Neural progenitor cell (in vitro differentiated cells): ENCODE measurements at regions not wholly inside any gene's neighbourhood (a gene's known extent, or its start where the extent isn't known, plus 50 kb on each side); places are given as distances from the start of the nearest gene placed in this dataset.

Experiments used
- DNase-seq: peaks from one replicate; pipeline ENCODE4 v3.0.0-alpha.2; 2016; ENCODE audit warnings: low spot score
- H2AFZ ChIP-seq: fragments of 200-600 bp; sonication (generic); replicated peaks from 2 replicates; pipeline ENCODE4 v1.6.1; 2016; ENCODE audit warnings: antibody characterized with exemption
- H3F3A ChIP-seq: fragments of 200-600 bp; sonication (generic); 2 replicates; pipeline ENCODE4 v1.6.1; 2016; ENCODE audit warnings: antibody characterized with exemption, low read depth
- H3K27ac ChIP-seq: fragments of 200-600 bp; sonication (generic); 2 replicates; pipeline ENCODE4 v1.5.1; 2016; ENCODE audit warnings: mild to moderate bottlenecking
- H3K27me3 ChIP-seq: fragments of 200-600 bp; sonication (generic); 2 replicates; pipeline ENCODE4 v1.6.1; 2016; ENCODE audit warnings: mild to moderate bottlenecking, moderate library complexity
- H3K36me3 ChIP-seq: fragments of 200-600 bp; sonication (generic); 2 replicates; pipeline ENCODE4 v1.5.1; 2016
- H3K4me1 ChIP-seq: fragments of 200-600 bp; sonication (generic); 2 replicates; pipeline ENCODE4 v1.6.1; 2016; ENCODE audit warnings: mixed run types
- H3K4me2 ChIP-seq: fragments of 200-600 bp; sonication (generic); 2 replicates; pipeline ENCODE4 v1.6.1; 2016
- H3K4me3 ChIP-seq: fragments of 200-600 bp; sonication (generic); 2 replicates; pipeline ENCODE4 v1.5.1; 2016
- H3K79me2 ChIP-seq: fragments of 200-600 bp; sonication (generic); 2 replicates; pipeline ENCODE4 v1.6.1; 2016; ENCODE audit warnings: low read depth
- H3K9ac ChIP-seq: fragments of 200-600 bp; sonication (generic); 2 replicates; pipeline ENCODE4 v1.6.1; 2016
- H3K9me3 ChIP-seq: fragments of 200-600 bp; sonication (generic); 2 replicates; pipeline ENCODE4 v1.5.1; 2016; ENCODE audit warnings: low read depth
- H4K20me1 ChIP-seq: fragments of 200-600 bp; sonication (generic); 2 replicates; pipeline ENCODE4 v1.6.1; 2016; ENCODE audit warnings: low read depth
- H3K27ac Mint-ChIP-seq: 3 replicates; pipeline ENCODE4 v1.8.0; 2021; ENCODE audit warnings: mixed read lengths
- H3K27me3 Mint-ChIP-seq: 2 replicates; pipeline ENCODE4 v1.8.0; 2022; ENCODE audit warnings: low read depth, mild to moderate bottlenecking, inconsistent platforms, moderate library complexity, mixed read lengths; ENCODE audit not compliant: insufficient read depth
- H3K36me3 Mint-ChIP-seq: 3 replicates; pipeline ENCODE4 v1.8.0; 2021; ENCODE audit warnings: mixed read lengths
- H3K4me1 Mint-ChIP-seq: 3 replicates; pipeline ENCODE4 v1.8.0; 2021; ENCODE audit warnings: mixed read lengths
- H3K4me3 Mint-ChIP-seq: 3 replicates; pipeline ENCODE4 v1.8.0; 2021; ENCODE audit warnings: mild to moderate bottlenecking, moderate library complexity, mixed read lengths
- H3K9me3 Mint-ChIP-seq: 3 replicates; pipeline ENCODE4 v1.8.0; 2020; ENCODE audit warnings: mixed read lengths
- EZH2 ChIP-seq: fragments of 200-600 bp; sonication (generic); IDR thresholded peaks from 2 replicates; pipeline ENCODE4 v1.6.1; 2017; ENCODE audit warnings: antibody characterized with exemption, mild to moderate bottlenecking, moderate library complexity
- EZH2phosphoT487 ChIP-seq: fragments of 200-600 bp; sonication (generic); IDR thresholded peaks from 2 replicates; pipeline ENCODE4 v1.6.1; 2017; ENCODE audit warnings: antibody characterized with exemption
- TF ChIP-seq, protein P1 (sequence below): fragments of 200-600 bp; sonication (generic); IDR thresholded peaks from 2 replicates; pipeline ENCODE4 v1.5.1; 2017; ENCODE audit warnings: antibody characterized with exemption, mild to moderate bottlenecking

DNA sequence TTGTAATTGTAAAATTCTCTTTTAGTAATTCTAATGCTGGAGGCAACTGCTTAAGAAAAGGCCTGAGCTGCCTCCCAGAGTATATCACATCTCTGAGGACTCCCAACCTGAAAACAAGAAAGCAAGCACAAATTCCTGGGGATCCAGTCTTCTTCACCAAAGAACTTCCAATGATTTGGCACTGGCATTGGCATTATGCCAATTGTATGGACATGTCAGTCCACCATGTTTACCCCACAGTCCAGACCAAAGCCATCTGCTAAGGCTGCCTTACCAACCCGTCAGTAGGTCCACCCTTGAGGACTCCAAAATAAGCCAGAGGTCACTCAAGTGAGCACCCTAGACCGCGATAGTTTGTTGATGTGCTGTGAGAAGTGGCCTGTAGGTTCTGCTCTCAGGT, 263.1 kb downstream of the RND3 start:
- no peaks in the 10 kb centered on the region for H3K36me3 Mint-ChIP-seq
- H3K9ac ChIP-seq = no peak overlapping the region
- H3K4me3 Mint-ChIP-seq = no peak overlapping the region
- H3K27ac ChIP-seq = no peak overlapping the region
- H3K9me3 Mint-ChIP-seq = no peaks in the 10 kb centered on the region
- H3F3A ChIP-seq = no peaks in the 10 kb centered on the region
- H3K79me2 ChIP-seq = no peaks in the 10 kb centered on the region
- no peak for DNase-seq
- H3K36me3 ChIP-seq = no peaks in the 10 kb centered on the region
- peaks cover 2% of the 10 kb centered on the region for H3K4me1 Mint-ChIP-seq
- TF ChIP-seq EZH2phosphoT487 (no peak), EZH2 (no peak)
- TF ChIP-seq, protein P1, sequence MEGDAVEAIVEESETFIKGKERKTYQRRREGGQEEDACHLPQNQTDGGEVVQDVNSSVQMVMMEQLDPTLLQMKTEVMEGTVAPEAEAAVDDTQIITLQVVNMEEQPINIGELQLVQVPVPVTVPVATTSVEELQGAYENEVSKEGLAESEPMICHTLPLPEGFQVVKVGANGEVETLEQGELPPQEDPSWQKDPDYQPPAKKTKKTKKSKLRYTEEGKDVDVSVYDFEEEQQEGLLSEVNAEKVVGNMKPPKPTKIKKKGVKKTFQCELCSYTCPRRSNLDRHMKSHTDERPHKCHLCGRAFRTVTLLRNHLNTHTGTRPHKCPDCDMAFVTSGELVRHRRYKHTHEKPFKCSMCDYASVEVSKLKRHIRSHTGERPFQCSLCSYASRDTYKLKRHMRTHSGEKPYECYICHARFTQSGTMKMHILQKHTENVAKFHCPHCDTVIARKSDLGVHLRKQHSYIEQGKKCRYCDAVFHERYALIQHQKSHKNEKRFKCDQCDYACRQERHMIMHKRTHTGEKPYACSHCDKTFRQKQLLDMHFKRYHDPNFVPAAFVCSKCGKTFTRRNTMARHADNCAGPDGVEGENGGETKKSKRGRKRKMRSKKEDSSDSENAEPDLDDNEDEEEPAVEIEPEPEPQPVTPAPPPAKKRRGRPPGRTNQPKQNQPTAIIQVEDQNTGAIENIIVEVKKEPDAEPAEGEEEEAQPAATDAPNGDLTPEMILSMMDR = no peak
- peaks cover 3% of the 10 kb centered on the region for H3K27me3 Mint-ChIP-seq
- no peaks in the 10 kb centered on the region for H3K27me3 ChIP-seq
- no peak overlapping the region for H2AFZ ChIP-seq
- no peak overlapping the region for H3K4me3 ChIP-seq
- no peaks in the 10 kb centered on the region for H3K9me3 ChIP-seq
- no peak overlapping the region for H3K4me2 ChIP-seq
- H3K4me1 ChIP-seq = no peaks in the 10 kb centered on the region
- H3K27ac Mint-ChIP-seq = no peak overlapping the region
- H4K20me1 ChIP-seq = no peaks in the 10 kb centered on the region

DNA sequence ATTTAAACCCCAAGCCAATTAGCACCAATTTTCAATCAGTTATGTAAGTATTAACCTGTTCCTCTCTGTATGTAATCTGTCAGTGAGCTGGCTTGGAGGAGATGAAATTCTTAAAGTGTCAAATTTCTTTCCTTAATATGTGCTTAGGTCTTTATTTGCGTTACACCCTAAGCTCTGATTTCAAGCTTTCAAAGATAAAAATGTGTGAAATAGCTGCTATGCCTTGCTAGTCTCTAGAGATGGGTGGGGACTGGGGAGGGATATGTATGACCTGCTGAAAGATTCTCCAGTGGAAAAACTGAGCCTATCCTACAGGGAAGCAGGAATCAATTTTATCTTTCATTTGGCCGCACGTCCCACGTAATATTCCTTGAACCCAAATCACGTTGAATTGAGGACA, 264.5 kb downstream of the RND3 start:
- H3K9ac ChIP-seq = no peak overlapping the region
- no peaks in the 10 kb centered on the region for H3K79me2 ChIP-seq
- H3K4me3 ChIP-seq = no peak overlapping the region
- no peaks in the 10 kb centered on the region for H4K20me1 ChIP-seq
- Mint-ChIP-seq H3K9me3 (no peaks in the 10 kb centered on the region), H3K4me3 (no peak overlapping the region), H3K27me3 (peaks cover 3% of the 10 kb centered on the region), H3K27ac (no peak overlapping the region), H3K4me1 (peaks cover 2% of the 10 kb centered on the region), H3K36me3 (no peaks in the 10 kb centered on the region)
- no peak for DNase-seq
- H3K4me1 ChIP-seq = no peaks in the 10 kb centered on the region
- H2AFZ ChIP-seq = no peak overlapping the region
- TF ChIP-seq, protein P1 = no peak
- TF ChIP-seq EZH2phosphoT487 = no peak
- H3K36me3 ChIP-seq = no peaks in the 10 kb centered on the region
- no peaks in the 10 kb centered on the region for H3K27me3 ChIP-seq
- H3K4me2 ChIP-seq = no peak overlapping the region
- no peak overlapping the region for H3K27ac ChIP-seq
- H3F3A ChIP-seq = no peaks in the 10 kb centered on the region
- no peaks in the 10 kb centered on the region for H3K9me3 ChIP-seq

DNA sequence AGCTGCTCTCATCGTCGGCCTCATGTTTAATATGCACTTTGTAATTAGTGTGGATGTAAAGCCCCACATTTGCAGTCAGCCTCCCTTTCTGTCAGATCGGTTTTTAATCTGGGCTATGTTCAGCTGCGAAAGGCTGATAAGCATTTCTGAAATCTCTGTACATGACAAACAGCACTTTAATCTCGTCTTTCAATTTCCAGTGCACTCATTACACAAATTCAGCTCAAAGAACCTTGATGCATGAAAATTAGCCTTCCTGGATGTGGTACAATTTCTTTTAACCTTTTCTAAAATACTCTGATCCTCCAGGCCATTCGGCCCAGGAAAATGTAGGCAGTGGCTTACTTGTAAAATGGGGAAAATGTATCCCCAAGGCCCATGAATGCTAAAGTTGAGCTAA, 265.1 kb downstream of the RND3 start:
- H3K4me3 ChIP-seq = no peak overlapping the region

More for the DNA sequence above, 265.1 kb downstream of the RND3 start:
- Mint-ChIP-seq H3K27ac (no peak overlapping the region), H3K27me3 (peaks cover 4% of the 10 kb centered on the region), H3K4me3 (no peak overlapping the region), H3K36me3 (no peaks in the 10 kb centered on the region), H3K9me3 (no peaks in the 10 kb centered on the region), H3K4me1 (peaks cover 2% of the 10 kb centered on the region)
- no peak overlapping the region for H3K4me2 ChIP-seq
- no peak for DNase-seq
- TF ChIP-seq, protein P1 = no peak
- no peaks in the 10 kb centered on the region for H3K27me3 ChIP-seq
- H3K27ac ChIP-seq = no peak overlapping the region
- no peak overlapping the region for H2AFZ ChIP-seq
- no peaks in the 10 kb centered on the region for H3K79me2 ChIP-seq
- H3K4me1 ChIP-seq = no peaks in the 10 kb centered on the region
- no peaks in the 10 kb centered on the region for H3F3A ChIP-seq
- H3K9me3 ChIP-seq = no peaks in the 10 kb centered on the region
- H3K36me3 ChIP-seq = no peaks in the 10 kb centered on the region
- H3K9ac ChIP-seq = no peak overlapping the region
- no peaks in the 10 kb centered on the region for H4K20me1 ChIP-seq
